ENCODE measurements at regions not wholly inside any gene's neighbourhood (a gene's known extent, or its start where the extent isn't known, plus 50 kb on each side); places are given as distances from the start of the nearest gene placed in this dataset.

GRCh38 chr3:110311541-110311940, 760.1 kb upstream of the NECTIN3 start:
- TF ChIP-seq CTCF (conservative IDR thresholded peaks at IDR 0.05; ENCODE audit: low read length) = no peak
- TF ChIP-seq EZH2phosphoT487 (IDR thresholded peaks at IDR 0.05; ENCODE audit: borderline replicate concordance, low read depth, low read length) = no peak
